ENCODE measurements at regions not wholly inside any gene's neighbourhood (a gene's known extent, or its start where the extent isn't known, plus 50 kb on each side); places are given as distances from the start of the nearest gene placed in this dataset.
"Not testable (repeated sequence)": the region's sequence is repeated elsewhere in the genome, so short reads cannot be mapped to it uniquely, and the experiment has no call there.

DNA sequence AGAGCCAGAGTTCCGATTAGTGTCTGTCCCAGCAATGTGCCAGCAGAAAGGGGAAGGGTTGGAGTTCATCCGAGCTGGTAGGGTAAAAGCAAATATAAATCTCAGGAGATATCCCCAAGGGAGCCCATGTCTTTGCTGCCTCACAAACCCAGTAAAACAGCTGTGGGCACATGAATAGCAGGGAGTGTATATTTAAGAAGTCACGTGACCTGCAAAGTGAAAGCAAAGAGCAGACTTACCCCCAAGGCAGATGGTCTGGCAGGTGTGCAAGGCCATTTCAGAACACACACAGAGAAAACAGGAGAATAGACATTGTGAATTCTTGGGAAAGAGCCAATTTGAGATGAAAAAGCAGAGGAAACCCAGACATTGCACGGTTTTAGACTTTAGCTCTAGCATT lies 653.4 kb downstream of the TGIF2LX start:
- in situ Hi-C loops (cut with HindIII; ENCODE audit: low pct_unique_long_range_greater_than_20kb, low sequenced_read_pairs); DNase-seq (ENCODE audit: low read depth in 1 of 2, low spot score in 1 of 2): not testable (repeated sequence)

DNA sequence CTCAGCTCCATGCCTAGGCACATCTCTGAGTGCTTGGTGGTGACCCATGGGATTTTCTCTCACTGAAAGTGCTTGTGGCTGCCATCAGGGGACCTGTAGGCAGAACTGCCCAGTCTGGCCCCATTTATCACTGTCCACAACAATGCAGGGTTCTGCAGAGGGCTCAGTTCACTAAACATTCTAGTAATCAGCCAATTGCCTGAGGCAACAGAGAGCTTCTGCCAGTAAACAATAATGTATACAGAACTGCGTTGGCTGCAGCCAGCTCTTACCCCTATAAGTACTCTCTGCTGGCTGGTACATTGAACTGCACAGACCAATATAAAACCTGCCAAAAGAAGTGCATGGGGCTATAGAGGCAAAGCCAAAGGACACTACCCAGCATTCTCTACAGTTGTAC lies 680.2 kb downstream of the TGIF2LX start:
- in situ Hi-C loops (cut with HindIII; ENCODE audit: low pct_unique_long_range_greater_than_20kb, low sequenced_read_pairs) = not testable (repeated sequence)
- peak in 1 of 2 experiments; percentile 40 for DNase-seq (ENCODE audit: low read depth in 1 of 2, low spot score in 1 of 2)

DNA sequence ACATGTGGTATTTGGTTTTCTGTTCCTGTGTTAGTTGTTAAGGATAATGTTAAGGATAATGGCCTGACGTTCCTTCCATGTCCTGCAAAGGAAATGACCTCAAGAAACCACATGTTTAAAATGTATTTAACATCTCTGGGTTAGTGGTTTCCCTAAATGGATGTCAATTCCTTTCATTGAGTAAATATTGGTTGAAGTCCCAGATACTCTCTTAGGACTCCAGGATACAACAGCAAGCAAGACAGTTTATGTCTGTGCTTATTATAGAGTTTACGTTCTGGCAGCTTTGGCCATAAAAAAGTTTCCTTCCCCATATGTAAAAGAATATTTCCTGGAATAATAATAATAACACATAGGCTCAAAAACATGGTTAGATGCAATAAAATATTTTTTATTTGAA lies 684.0 kb downstream of the TGIF2LX start:
- in situ Hi-C loops (cut with HindIII; ENCODE audit: low pct_unique_long_range_greater_than_20kb, low sequenced_read_pairs); DNase-seq (ENCODE audit: low read depth in 1 of 2, low spot score in 1 of 2): not testable (repeated sequence)

- DNase-seq (ENCODE audit: low read depth in 1 of 2, low spot score in 1 of 2) = no peak
- in situ Hi-C loops (cut with HindIII; ENCODE audit: low pct_unique_long_range_greater_than_20kb, low sequenced_read_pairs) = no loop called here
- no peak for TF ChIP-seq JUND (IDR thresholded peaks at IDR 0.05; ENCODE audit: low read depth)
These were observed 696.1 kb downstream of the TGIF2LX start for GRCh38 chrX:90617710-90618325.

- in situ Hi-C loops (cut with HindIII; ENCODE audit: low pct_unique_long_range_greater_than_20kb, low sequenced_read_pairs) = not testable (repeated sequence)
- DNase-seq (ENCODE audit: low read depth in 1 of 2, low spot score in 1 of 2) = peak in 1 of 2 experiments; percentile 2
These were observed 743.5 kb downstream of the TGIF2LX start for GRCh38 chrX:90665161-90665560.

DNA sequence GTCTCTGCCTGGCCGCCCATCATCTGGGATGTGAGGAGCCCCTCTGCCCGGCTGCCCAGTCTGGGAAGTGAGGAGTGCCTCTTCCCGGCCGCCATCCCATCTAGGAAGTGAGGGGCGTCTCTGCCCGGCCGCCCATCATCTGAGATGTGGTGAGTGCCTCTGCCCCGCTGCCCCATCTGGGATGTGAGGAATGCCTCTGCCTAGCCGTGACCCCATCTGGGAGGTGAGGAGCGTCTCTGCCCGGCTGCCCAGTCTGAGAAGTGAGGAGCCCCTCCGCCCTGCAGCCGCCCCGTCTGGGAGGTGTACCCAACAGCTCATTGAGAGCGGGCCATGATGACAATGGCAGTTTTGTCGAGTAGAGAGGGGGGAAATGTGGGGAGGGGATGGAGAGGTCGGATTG lies 721.1 kb upstream of the PABPC5 start:
- DNase-seq (ENCODE audit: low read depth in 1 of 2, low spot score in 1 of 2) = not testable (repeated sequence)

GRCh38 chrX:90737555-90737954 lies 697.1 kb upstream of the PABPC5 start:
- DNase-seq (ENCODE audit: low read depth in 1 of 2, low spot score in 1 of 2); in situ Hi-C loops (cut with HindIII; ENCODE audit: low pct_unique_long_range_greater_than_20kb, low sequenced_read_pairs): not testable (repeated sequence)

More for the DNA sequence above, 721.1 kb upstream of the PABPC5 start:
- in situ Hi-C loops (cut with HindIII; ENCODE audit: low pct_unique_long_range_greater_than_20kb, low sequenced_read_pairs) = not testable (repeated sequence)

DNA sequence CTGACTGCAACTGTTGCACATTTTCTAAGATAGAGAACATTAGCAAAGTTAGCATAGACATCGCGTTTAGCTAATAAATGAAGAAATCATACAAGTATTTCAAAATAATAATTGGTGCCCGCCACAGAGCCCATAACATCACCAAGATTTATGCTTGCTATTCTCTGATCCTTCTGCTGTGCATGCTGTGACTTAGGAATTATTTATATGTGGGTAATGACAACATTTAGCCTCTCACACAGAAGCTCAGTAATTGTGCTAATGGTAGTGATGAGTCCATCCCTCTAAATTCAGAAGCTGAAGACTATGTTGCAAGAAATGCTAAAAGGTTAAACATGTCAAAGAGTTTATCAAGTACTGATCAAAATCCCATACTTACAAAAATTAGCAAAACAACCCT lies 677.0 kb upstream of the PABPC5 start:
- DNase-seq (ENCODE audit: low read depth in 1 of 2, low spot score in 1 of 2); in situ Hi-C loops (cut with HindIII; ENCODE audit: low pct_unique_long_range_greater_than_20kb, low sequenced_read_pairs): not testable (repeated sequence)

DNA sequence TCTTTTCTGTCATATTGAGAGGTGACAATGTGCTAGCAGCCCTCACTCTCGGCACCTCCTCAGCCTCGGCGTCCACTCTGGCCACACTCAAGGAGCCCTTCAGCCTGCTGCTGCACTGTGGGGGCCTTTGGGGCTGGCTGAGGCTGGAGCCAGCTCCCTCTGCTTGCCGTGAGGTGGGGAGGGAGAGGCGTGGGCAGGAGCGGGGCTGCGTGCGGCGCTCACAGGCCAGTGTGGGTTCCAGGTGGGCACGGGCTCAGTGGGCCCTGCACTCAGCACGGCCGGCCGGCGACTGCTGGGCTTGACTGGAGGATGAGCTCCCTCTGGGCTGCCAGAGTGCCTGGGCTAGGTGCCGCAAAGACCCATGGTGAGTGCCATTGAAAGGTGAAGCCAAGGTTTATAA lies 669.2 kb upstream of the PABPC5 start:
- in situ Hi-C loops (cut with HindIII; ENCODE audit: low pct_unique_long_range_greater_than_20kb, low sequenced_read_pairs); DNase-seq (ENCODE audit: low read depth in 1 of 2, low spot score in 1 of 2): not testable (repeated sequence)

GRCh38 chrX:90780286-90780789 lies 654.3 kb upstream of the PABPC5 start:
- in situ Hi-C loops (cut with HindIII; ENCODE audit: low pct_unique_long_range_greater_than_20kb, low sequenced_read_pairs) = not testable (repeated sequence)
- DNase-seq (ENCODE audit: low read depth in 1 of 2, low spot score in 1 of 2) = peak in 1 of 2 experiments; percentile 12
